Anterior cingulate cortex (tissue), 58 donors: ENCODE measurements at regions not wholly inside any gene's neighbourhood (a gene's known extent, or its start where the extent isn't known, plus 50 kb on each side); places are given as distances from the start of the nearest gene placed in this dataset.

Source experiments
- DNase-seq, 58 donors: peaks; one replicate each; lab custom pipeline; 2025; lab: John Stamatoyannopoulos, UW

GRCh38 chr11:109147726-109148125, 274.3 kb upstream of the C11orf87 start:
- DNase-seq: no peak

DNA sequence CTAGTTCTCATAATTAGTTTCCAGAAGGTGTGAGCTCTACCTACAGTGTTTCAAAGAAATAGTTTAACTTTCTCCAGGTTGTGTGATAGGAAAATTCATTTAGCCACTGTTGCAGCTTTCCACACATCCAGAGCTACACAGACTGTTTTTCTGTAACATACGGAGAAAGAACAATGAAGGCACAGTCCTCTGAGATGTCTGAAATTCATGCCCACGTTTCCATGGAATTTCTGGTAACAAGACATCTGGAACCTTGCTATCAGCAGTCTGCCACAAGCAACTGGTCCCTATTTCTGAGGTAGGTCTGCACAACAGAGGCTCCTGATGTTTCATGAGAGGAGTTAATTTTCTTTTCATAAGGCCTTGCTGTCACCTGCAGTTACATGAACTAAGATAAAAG, 273.3 kb upstream of the C11orf87 start:
- DNase-seq: peak in 2 of 58 donors; percentile 3 to 34

- DNase-seq: no peak
These were observed 271.4 kb upstream of the C11orf87 start for GRCh38 chr11:109150581-109150980.

GRCh38 chr11:109153836-109154235, 268.2 kb upstream of the C11orf87 start:
- DNase-seq: no peak

DNA sequence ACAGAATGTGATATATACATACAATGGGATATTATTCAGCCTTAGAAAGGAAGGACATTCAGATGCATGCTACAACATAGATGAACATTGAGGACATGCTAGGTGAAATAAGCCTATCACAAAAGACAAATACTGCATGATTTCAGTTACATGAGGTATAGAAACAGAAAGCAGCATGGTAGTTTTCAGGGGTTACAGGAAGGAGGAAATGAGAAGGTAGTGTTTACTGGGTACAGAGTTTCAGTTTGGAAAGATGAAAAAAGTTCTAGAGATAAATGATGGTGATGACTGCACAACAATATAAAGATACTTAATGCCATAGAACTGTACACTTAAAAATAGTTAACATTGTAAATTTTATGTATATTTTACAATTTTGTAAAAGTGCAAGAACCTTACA, 266.7 kb upstream of the C11orf87 start:
- DNase-seq: no peak

- DNase-seq: no peak
These were observed 257.0 kb upstream of the C11orf87 start for GRCh38 chr11:109165035-109165434.

- no peak for DNase-seq
These were observed 255.5 kb upstream of the C11orf87 start for GRCh38 chr11:109166441-109166840.

DNA sequence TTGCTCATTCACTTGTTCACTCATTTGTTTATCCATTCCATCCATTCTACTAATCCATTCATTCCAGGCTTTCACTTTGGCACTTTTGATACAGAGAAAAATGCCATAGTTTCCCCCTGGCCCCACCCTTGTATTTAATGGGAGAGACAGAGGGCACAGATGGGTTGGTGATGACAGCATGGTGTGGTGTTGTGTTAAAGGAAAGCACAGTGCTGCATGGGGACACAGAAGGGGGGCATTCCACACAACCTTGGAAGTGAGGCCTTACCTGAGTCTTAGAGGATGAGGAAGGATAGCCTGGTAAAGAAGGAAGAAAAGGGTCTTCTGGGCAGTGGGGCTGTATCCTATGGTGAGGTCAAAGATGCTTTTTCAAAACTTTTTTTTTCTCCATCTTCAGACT, 248.5 kb upstream of the C11orf87 start:
- no peak for DNase-seq

DNA sequence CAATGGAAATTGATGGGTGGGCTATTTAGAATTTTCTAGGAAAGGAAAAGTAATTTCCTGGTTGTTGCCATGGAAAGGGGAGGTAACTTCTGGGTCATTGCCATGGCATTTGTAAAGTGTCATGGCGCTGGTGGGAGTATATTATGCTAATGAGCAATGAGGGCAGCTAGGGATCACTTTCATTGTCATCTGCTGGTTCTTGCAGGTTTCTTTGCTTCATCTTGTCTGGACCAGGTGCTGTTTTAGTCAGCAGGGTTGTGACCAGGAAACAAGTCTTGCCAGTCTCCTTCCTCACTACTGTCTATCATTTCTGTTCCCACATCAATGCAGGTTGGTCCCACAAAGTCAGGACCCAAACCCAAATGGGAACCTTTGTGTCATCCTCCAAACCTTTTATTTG, 237.6 kb upstream of the C11orf87 start:
- no peak for DNase-seq

DNA sequence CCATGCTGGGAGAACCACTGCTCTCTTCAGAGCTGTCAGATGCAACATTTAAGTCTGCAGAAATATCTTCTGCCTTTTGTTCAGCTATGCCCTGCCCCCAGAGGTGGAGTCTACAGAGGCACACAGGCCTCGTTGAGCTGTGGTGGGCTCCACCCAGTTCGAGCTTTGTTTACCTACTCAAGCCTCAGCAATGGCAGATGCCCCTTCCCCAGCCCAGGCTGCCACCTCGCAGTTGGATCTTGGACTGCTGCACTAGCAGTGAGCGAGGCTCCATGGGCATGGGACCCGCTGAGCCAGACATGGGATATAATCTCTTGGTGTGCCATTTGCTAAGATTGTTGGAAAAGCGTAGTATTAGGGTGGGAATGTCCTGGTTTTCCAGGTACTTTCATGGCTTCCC, 229.1 kb upstream of the C11orf87 start:
- DNase-seq: no peak

DNA sequence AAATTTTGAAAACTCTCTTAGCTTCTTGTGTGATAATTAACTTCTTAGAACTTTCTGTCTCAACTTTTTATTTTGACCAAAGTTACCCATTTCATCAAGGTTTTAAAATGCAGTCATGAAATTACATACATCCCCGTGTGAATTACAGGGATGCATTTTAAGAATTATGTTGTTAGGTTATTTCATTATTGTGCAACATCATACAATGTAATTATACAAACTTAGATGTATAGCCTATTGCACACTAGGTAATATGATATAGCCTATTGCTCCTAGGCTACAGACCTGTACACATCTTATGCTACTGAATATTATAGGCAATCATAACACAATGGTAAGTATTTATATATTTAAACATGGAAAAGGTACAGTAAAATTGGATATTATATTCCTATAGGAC, 228.1 kb upstream of the C11orf87 start:
- DNase-seq: no peak

- no peak for DNase-seq
These were observed 226.0 kb upstream of the C11orf87 start for GRCh38 chr11:109196016-109196415.

- no peak for DNase-seq
These were observed 224.3 kb upstream of the C11orf87 start for GRCh38 chr11:109197656-109198055.

DNA sequence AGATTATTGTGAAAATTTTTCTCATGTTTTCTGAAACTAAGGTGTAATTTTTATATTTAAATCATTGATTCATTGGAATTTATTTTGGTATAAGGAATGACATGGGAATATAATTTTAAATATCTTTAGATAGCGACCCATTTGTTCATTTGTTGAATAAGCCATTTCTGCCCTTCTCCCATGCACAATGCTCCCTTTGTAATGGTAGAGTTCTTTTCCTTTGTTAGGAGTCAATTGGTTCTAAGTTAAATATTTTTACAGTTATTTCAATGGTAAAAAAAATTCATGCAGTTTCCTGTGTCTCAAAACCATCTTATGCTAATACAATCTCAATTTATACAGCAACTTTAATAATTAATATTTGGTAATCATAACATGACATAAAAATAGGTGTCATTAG, 218.8 kb upstream of the C11orf87 start:
- DNase-seq: no peak

- no peak for DNase-seq
These were observed 216.7 kb upstream of the C11orf87 start for GRCh38 chr11:109205312-109205711.

- peak in 2 of 58 donors; percentile 0 to 26 for DNase-seq
These were observed 213.9 kb upstream of the C11orf87 start for GRCh38 chr11:109208121-109208520.

DNA sequence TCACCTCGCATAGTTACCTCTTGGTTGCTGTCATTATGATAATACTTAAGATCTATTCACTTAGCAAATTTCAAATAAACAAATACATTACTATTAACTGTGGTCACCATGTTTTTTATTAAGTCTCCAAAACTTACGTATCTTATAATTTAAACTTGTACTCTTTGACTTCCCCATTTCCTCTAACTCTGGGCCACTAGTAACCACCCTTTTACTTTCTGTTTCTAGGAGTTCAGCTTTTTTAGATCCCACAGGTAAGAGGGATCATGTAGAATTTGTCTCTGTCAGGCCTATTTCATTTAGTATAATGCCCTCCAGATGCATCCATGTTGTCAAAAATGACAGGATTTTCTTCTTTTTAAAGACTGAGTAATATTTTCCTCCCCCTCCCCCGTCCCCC, 212.4 kb upstream of the C11orf87 start:
- DNase-seq: no peak

DNA sequence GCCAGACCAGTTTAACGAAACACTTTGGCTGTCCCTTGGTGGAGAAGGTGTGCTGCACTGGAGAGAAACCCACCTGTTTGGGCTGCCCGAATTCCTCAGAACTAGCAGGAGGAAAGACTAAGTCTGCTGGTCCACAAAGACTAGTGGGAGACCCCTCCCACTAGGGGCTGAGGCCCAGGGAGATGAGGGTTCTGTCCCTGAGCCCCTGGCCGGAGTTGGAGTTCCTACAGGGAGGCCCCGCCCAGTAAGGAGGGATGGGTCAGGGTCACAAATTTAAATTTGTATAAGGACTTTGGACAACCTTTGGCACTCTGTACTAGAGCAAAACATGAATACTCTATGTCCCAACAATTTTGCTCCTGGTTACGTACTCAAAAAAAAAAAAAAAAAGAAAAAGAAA, 200.8 kb upstream of the C11orf87 start:
- no peak for DNase-seq

DNA sequence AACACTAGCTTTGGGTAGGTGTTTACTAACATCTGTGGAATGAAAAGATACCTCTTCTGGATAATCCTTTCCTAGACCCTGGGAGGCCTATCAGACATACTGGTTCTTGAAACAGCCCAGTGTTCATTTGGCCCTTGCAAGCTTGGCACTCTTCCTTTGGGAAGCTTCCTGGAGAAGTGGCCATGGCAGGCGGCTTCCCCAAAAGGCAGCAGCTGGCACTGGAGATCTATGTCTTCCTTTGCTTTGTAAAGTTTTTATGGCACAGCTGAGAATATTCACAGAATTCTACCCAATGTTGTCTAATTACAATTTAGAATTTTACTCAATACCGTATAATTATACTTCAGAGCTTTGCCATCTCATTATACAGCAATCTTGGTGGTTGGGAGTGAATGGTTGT, 199.2 kb upstream of the C11orf87 start:
- DNase-seq: peak in 11 of 58 donors; percentile 0 to 30 (median 3)

DNA sequence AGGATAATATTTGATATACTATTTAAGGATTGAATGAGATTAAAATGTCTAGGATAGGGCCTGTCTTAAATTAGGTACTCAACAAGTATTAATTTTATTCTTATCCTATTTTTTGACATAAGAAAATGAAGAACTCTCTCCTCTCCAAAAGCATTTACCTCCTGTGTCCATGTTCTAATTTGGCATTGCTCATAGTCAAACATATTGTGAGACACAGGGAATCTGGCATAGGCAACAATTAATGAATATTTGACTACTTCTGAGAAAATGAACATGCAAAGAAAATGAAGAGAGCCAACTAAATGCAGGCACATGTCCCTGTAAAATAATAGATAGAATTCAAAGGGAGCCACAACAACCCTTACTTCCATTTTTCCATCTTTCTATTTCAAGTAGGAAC, 198.5 kb upstream of the C11orf87 start:
- DNase-seq: no peak

DNA sequence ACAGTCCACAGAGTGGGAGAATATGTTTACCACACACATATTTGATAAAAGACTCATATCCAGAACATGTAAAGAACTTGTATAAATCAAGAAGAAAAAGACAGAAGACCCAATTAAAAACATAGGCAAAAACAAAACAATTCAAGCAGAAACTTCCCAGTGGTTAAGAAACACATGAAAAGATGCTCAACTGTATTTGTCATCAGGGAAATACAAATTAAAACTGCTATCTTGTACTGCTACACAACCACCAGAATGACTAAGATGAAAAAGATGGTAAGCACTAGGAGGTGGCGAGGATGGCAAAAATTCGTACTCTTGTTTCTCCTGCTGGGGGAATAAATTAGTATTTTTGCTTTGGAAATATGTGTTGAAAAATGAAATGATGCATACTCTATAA, 192.3 kb upstream of the C11orf87 start:
- DNase-seq: no peak

DNA sequence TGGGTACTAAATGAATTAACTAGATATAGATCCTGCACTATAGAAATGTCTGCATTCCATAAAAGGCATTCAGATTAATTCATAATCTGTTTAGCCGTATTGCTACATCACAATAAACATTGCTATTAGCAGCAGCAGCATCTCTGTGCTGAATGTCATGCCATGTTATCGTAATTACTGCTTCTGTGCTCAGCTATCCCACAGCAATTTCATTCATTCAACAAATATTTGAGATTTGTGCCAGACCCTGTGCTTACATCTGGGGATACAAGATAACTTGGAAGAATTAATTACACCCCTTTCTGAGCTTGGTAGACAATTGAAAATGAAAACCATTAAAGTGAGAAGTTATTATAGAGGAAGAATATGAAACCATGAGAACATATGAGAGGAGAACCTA, 185.8 kb upstream of the C11orf87 start:
- no peak for DNase-seq

DNA sequence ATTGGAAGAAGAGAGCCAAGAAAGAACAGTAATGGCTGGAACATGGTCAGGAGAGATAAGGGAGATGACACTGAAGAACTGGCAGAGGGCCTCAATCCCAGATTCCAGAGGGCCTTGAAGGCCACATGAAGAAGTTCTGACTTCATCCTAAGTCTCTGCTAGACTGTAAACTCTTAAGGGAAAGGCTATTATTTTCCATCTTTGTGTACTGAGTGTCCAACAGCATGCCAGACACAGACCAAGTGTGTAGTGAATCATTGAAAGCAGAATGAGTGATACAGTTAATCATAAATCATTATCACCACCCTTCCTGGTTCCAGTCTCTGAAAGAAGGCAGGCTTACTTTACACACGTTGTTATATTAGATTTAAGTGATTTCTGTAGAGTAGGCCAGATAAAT, 185.3 kb upstream of the C11orf87 start:
- no peak for DNase-seq

- DNase-seq: no peak
These were observed 184.4 kb upstream of the C11orf87 start for GRCh38 chr11:109237636-109238035.
